ENCODE measurements at regions not wholly inside any gene's neighbourhood (a gene's known extent, or its start where the extent isn't known, plus 50 kb on each side); places are given as distances from the start of the nearest gene placed in this dataset.

DNA sequence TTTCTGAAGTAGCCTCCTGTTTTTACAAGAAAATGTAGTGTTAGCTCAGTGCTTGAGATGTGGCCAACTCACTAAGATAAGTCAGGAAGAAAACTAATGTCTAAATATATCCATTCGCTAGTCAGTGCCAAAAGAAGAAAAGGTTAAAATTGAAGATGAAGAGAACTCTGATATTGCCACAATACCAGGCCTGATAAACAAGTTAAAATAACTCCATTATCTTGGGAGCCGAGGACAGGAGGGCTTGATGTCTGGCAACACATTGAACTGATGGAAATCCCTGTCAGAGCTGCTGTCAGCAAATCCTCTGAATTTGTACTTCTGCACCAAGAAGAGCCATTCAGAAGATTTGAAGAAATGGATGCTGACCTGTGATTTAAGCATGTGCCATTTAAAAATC lies 103.4 kb downstream of the LRRC70 start:
- TF ChIP-seq CTCF (IDR thresholded peaks at IDR 0.05) (no peak), EZH2 (IDR thresholded peaks at IDR 0.05) (no peak)
